Left ventricle myocardium inferior (tissue), 1 donor: ENCODE measurements at regions not wholly inside any gene's neighbourhood (a gene's known extent, or its start where the extent isn't known, plus 50 kb on each side); places are given as distances from the start of the nearest gene placed in this dataset.

ENCODE experiments used
- DNase-seq: peaks from one replicate; pipeline ENCODE4 v3.0.0-alpha.2; 2020
- H3K27ac ChIP-seq: fragments of 200-600 bp; replicated peaks from 2 replicates; pipeline ENCODE4 v1.8.0; 2021
- H3K27me3 ChIP-seq: fragments of 200-600 bp; 2 replicates; pipeline ENCODE4 v1.8.0; 2021; ENCODE audit warnings: low read depth
- H3K36me3 ChIP-seq: fragments of 200-600 bp; 2 replicates; pipeline ENCODE4 v1.8.0; 2021
- H3K4me1 ChIP-seq: fragments of 200-600 bp; 2 replicates; pipeline ENCODE4 v1.8.0; 2021
- H3K4me3 ChIP-seq: fragments of 200-600 bp; 2 replicates; pipeline ENCODE4 v1.8.0; 2021; ENCODE audit warnings: mild to moderate bottlenecking, moderate library complexity
- H3K9me3 ChIP-seq: fragments of 200-600 bp; replicated peaks from 2 replicates; pipeline ENCODE4 v1.8.0; 2021
- intact Hi-C: fragments of 100-400 bp; cut with micrococcal nuclease; formaldehyde crosslinking; loops from one replicate; pipeline ENCODE4 v1.11.0; 2022
- TF ChIP-seq, protein P1 (sequence below): fragments of 200-600 bp; IDR thresholded peaks from 2 replicates; pipeline ENCODE4 v1.8.0; 2021; ENCODE audit warnings: antibody characterized with exemption, mild to moderate bottlenecking, borderline replicate concordance
- donor health status: DM: no; HTN: yes; CAD: no; lungs with severe emphysema.

DNA sequence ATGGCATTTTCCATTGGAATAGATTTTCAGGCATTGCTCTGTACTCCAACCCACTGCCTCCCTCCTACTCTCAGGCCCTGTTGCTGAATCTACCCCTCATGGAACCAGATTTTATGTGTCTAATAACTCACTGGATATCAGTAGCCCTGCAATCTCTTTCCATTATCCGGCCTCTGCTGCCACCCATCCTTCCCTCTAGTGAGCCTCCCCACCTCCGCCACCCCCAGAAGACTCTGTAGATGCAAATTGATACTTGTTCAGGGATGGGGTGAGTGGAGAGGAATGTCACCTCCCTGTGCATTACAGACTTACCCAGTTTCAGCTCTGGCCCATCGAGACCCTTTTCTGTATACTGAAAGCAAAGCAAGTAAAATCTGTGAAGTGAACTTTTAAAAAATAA, 52.3 kb upstream of the PHYHIPL start:
- Histone ChIP-seq H3K4me1 (peaks cover 13% of the 10 kb centered on the region), H3K4me3 (no peak overlapping the region), H3K9me3 (peaks cover 7% of the 10 kb centered on the region), H3K27me3 (no peaks in the 10 kb centered on the region), H3K36me3 (no peaks in the 10 kb centered on the region), H3K27ac (no peak overlapping the region)
- DNase-seq = no peak
- intact Hi-C loops = no loop called here
- TF ChIP-seq, protein P1, sequence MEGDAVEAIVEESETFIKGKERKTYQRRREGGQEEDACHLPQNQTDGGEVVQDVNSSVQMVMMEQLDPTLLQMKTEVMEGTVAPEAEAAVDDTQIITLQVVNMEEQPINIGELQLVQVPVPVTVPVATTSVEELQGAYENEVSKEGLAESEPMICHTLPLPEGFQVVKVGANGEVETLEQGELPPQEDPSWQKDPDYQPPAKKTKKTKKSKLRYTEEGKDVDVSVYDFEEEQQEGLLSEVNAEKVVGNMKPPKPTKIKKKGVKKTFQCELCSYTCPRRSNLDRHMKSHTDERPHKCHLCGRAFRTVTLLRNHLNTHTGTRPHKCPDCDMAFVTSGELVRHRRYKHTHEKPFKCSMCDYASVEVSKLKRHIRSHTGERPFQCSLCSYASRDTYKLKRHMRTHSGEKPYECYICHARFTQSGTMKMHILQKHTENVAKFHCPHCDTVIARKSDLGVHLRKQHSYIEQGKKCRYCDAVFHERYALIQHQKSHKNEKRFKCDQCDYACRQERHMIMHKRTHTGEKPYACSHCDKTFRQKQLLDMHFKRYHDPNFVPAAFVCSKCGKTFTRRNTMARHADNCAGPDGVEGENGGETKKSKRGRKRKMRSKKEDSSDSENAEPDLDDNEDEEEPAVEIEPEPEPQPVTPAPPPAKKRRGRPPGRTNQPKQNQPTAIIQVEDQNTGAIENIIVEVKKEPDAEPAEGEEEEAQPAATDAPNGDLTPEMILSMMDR = no peak

DNA sequence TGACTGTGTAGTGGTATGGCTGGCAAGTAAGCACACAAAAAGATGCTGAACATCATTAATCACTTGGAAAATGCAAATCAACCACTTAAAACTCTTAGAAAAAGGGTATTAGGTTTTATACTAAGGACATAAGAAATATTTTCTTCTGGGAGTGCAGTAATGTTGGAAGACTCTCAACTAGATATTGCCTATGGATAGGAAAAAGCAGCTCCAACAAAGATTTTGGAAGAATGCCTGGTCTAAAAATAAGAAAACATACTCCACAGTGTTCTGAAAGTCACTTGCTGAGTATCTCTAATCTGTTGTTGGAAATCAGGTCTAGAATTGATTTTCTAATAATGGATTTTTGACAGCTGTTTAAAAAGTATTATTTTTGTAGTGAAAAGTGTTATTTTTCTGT, 50.8 kb upstream of the PHYHIPL start:
- TF ChIP-seq, protein P1 = no peak
- H3K36me3 ChIP-seq = no peaks in the 10 kb centered on the region
- no peak overlapping the region for H3K4me3 ChIP-seq
- H3K27ac ChIP-seq = no peak overlapping the region
- H3K4me1 ChIP-seq = peaks cover 13% of the 10 kb centered on the region
- peaks cover 7% of the 10 kb centered on the region for H3K9me3 ChIP-seq
- intact Hi-C loops = no loop called here
- no peak for DNase-seq
- H3K27me3 ChIP-seq = no peaks in the 10 kb centered on the region

DNA sequence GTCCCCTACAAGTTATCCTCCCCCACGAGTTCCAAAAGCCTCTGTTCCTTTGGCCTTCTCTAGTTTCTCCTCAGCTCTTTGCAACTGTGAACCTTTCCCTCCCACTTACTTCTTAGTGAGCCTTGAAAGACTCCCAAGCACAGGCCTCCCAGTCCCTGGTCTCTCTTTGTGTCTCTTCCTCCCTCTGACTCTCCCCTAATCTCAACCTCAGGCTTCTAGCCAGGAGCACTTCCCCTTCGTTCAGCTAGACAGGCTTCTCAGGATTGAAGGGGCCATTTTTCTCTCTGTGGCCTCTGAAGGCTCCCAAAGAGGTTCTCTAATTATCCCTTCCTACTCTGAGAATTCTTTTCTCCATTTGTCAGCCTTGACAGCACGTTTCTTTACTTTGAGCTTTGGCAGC, 50.2 kb upstream of the PHYHIPL start:
- intact Hi-C loops = no loop called here
- Histone ChIP-seq H3K27me3 (no peaks in the 10 kb centered on the region), H3K9me3 (peaks cover 2% of the 10 kb centered on the region)

More for the DNA sequence above, 50.2 kb upstream of the PHYHIPL start:
- DNase-seq = no peak
- Histone ChIP-seq H3K4me1 (peaks cover 13% of the 10 kb centered on the region), H3K36me3 (no peaks in the 10 kb centered on the region), H3K4me3 (no peak overlapping the region), H3K27ac (no peak overlapping the region)
- TF ChIP-seq, protein P1 = no peak
